ENCODE measurements at regions not wholly inside any gene's neighbourhood (a gene's known extent, or its start where the extent isn't known, plus 50 kb on each side); places are given as distances from the start of the nearest gene placed in this dataset.

DNA sequence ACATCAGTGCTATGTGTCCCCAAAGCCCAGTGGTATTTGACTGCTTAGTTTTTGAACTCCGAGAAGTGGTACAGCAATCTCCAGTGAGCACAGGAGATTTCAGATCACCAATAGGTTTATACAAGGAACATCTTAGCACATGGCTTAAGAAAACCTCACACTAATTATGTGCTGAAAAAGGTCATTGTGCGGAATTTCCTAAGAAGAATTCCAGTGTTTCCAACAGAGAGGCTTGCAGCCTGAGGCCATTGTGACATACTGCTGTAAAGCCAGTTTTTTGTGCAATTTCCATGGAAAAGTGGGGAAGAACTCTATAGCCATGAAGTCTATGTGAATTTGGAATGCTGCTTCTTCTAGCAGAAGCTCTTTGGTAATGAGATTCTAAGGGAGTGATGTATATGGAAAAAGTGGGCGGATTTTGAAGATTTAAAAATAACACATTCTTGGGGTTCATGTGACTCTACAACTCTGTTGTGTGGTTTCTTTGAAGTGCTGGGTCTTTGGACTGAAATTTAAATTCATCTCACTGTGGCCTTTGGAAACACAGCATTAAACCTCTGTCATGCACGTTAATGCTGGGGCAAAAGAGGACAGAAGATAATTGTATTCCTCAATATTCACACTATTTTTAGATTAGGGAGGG is 110.5 kb upstream of the CD180 start:
- no peak for DNase-seq

GRCh38 chr5:67305913-67306710 is 109.5 kb upstream of the CD180 start:
- DNase-seq, result no peak

DNA sequence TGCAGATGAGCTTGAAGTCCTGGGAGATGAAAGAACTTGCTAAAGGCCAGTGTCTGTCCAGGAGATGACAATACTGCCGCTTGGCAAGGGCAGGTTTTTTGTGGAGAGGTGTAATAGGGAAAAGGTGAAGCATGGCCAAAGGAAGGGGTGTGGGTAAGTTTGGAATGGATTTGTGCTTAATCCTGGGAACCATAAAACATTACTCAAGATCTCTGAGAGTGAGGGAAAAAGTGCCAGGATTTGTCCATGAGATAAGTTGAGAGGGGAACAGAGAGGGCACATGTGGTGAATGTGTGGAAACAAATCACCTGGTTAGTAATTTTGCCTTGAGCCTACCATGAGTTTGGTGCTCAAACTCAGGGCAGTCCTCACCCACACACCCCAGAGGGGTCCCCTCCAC is 108.8 kb upstream of the CD180 start:
- DNase-seq, result no peak

DNA sequence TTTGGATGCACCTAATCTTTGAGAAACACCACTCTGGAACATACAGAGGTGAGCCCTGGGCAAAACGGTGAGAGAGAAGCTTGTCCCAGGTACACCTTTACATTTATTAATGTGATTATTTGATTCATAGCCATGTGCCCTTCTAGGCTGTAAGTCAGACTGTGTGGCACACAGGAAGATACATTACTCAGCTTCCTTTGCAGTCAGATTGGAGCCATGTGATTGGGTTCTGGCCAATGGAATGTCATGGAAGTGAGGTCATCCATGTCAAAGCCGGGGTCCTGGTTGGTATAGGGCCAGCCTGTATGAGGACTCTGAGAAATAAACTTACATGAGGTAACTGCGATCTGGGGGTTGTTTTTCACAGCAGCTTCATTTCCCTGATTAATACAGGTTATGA is 106.8 kb upstream of the CD180 start:
- no peak for DNase-seq

DNA sequence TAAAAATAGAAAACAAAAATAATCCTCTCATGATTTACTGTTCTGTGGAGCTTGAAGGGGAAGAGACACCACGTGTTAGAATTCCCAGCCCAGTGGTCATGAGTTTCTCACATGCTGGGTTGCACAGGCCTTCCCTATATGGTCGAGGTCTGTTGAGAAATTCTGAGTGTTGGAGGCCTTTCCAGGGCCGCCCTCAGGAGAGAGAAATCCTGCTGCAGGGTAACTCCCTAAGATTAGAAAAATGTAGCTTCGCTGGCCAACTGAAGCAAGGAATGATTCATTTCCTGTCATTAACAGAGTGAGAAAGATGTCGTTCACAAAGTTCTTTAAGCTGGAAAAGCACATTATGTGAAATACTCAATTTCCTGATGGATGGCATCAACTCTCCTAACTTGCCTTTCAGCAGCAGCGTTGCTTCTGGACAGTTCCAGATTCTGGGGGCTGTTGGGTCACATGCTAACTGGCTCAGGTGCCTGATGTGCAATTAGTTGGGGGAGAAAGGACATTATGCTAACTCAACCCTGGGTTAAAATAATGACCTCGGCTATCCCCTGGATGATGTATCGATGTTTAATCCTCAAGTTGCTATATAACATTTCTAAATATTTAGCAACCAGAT is 104.8 kb upstream of the CD180 start:
- DNase-seq, result no peak

- no peak for DNase-seq
Measured at GRCh38 chr5:67300326-67300725, 103.7 kb upstream of the CD180 start.

DNA sequence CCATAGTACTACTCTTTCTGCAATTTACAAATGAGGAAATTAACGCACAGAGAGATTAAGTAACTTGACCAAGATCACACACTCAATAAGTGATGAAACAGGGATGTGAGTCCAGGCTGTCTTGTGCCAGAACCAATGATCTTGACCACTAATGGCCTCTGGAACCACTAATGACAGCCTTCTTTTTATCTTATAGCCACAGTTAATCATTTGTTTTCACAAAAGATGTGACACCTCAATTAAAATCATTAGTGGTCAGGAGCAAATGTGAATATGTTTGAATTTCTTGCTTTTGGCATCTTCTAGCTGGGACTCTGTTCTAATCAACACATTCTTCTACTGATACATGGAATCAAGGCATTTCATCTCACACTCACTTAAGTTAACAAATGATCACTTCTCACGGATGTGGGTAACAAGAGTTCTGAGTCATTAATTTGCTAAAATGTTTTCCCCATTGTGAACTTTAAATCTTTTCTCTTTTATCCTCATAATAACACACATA is 102.7 kb upstream of the CD180 start:
- DNase-seq, result no peak

DNA sequence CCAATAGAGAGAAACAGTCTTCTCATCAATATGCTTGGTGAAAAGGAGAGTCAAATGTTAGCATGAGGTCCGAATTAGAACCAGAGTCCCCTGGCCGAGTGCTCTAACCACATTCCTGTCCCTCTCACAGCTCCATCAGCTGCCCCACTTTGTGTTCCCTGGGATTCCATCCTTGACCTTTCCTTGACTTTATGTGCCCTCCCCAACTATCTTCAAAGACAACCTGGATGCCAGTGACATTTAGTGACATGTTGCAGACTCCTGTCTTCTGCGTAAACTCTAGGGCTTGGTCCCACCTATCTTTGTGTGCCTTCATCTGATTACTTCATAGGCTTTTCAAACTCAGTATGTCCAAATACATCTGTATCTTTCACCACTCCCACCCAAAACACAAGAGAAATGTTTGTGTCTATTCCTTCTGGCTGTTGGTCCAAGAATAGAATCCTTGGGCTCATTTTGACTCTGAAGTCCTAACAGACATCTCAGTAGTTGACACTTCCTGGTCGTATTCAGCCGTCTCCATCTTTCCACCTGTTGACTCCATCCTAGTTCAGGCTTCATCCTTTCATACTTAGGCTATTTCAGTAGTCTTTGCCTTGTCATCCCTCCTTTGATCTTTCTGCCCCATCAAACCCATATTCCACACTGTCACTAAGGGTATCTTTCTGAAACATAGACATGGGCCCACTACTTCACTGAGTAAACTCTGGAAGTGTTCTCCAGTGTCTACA is 101.4 kb upstream of the CD180 start:
- no peak for DNase-seq

GRCh38 chr5:67297376-67297775 is 100.8 kb upstream of the CD180 start:
- no peak for DNase-seq

DNA sequence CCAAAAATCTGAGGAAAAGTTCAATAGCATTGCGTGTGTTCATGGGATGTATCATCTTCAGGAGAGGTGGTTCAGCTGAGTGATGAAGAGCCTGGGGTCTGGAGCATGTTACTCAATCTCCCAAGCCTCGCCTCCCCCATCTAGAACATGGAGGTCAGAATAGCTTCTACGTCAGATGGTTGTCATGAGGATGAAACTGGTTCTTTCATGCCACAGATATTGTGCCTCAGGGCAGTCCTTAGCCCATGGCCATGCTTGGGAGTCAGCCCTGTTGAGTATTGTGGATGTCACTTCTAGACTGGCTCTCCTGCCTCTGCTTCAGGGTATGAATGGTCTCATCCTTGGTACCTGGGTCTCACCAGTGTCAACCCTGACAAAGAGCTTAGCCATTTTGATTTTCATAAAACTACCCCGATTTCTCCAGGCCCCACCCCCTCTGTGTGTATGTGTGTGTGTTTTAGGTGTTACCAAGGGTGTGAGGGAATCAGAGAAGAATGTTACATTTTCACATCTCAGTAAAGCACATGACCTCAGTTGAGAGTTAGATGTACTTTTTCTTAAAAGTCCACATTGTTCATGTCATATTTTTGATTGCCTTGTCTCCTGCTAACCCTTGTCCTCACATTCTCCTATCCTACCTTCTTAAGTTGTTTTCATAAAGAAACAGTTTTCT is 97.8 kb upstream of the CD180 start:
- DNase-seq, result no peak

DNA sequence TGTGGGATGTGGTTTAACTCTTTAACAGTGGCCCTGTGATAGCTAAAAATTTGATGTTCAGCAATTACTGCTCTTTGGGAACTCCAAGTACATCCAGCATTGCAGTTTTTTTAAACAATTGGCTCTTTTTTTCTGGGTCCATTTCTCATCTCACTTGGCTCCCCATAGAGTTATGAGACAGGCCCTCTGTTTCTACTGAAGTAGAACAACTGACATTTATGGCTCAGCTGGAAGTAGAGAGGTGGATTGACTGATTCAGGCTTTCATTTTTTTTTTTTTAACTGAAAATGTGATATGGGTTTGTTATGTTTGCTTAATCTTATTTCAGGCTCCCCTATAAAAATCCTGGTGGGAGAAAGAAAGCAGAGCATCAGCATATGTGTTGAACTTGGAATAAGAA is 96.6 kb upstream of the CD180 start:
- no peak for DNase-seq

DNA sequence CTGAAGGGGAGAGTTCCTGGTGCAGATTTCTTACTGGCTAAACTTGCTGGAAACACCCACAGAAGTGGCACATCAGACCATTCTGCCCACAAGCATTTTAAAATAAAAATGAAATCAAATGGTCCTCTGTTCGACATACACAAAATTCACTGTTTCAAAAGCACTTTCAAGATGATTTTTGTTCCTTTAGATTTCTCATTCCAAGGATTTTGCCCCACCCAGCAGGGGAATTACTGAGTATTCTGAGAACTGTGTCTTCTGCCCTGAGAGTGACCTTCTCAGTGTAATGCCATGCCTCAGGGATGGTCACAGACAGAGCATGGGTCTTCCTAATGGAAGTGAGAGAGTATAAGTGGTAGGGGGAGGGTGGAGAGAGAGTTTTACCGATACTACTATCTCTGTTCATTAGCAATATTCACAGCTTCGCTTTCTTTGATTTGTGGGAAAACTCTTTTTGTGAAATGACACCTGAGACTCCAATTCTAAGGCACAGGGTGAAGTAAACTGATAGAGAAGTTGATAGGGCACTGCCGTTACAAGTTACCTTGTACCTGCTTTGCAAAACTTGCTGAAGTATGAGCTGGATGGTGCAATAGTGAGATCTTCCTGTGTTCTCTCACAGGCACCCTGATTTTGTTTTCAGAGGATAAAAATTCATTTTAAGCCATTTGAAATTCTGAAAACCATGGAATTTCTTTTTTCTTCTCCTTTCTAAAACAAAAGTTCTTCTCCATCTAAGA is 95.8 kb upstream of the CD180 start:
- DNase-seq, result no peak

GRCh38 chr5:67291671-67292070 is 95.1 kb upstream of the CD180 start:
- no peak for DNase-seq

GRCh38 chr5:67291066-67291465 is 94.5 kb upstream of the CD180 start:
- no peak for DNase-seq

DNA sequence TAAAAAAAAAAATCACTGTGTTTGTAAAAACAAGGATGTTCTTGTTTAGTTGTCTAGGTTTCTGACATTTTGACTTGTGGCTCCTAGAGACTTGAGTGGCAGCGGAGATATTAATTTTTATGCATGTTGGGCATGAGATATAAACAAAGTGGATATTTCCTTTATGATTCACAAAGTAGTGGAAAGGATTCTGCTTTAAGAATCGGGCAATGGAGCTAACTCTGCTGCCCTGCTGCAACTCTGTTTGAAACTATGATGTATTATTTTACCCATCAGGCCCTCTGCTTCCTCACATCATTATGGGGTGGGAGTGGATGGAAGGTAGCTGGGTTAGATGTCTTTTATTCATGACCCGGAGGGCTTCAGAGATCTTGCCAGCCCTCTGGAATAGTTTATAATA is 94.1 kb upstream of the CD180 start:
- DNase-seq, result no peak

DNA sequence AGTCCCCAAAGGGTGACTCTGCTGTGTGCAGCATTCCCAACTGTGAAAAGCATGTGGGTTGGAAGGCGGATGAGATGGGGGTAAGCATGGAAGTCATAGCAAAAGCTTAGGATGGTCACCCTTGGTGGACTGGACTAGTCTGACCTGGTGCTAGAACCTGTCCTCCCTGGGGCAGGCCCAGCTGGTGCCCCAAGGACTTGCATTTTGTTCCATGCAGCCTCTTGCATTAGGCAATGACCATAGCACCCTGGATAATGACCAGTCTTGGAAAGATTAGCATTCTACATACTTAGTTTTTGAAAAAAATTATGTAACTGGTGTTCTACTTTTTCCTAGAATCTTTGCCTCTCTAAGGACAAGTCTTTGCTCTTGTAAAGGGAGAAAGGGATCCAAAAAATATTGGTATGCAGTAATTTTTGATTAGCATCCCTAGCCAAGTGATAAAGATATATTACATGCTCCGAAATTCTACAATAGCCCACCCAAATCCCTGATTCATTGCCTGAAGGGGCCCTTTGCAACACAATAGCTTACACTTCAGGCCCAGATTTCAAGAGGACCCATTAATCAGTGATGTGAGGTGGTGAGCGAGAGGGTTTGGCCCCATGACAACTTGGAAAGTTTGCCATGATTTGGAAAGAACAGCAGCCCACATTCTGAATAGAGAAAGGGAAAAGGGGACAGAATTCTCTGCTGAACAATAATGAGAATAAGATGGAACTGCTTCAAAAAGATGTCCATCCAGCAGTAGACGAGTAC is 93.3 kb upstream of the CD180 start:
- no peak for DNase-seq

GRCh38 chr5:67287510-67288268 is 91.1 kb upstream of the CD180 start:
- DNase-seq, result no peak

DNA sequence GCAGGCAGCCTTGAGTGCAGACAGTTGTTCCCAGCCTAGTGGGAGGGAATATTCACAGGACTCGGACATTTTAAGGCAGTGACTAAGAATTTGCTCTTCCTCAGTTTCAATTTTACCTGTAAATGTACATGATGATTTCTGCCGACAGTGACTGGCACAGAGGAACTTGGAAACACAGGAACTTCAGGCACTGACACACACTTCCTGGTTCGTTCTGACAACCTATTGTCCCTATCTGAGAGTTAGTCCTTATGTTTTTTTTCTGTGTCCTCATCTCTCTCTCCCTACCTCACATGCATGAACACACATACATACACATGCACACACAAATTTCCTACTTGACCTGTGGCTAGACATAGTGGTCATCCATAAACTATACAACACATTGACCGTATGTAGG is 89.4 kb upstream of the CD180 start:
- no peak for DNase-seq

- no peak for DNase-seq
Measured at GRCh38 chr5:67283988-67284487, 87.4 kb upstream of the CD180 start.

- DNase-seq, result no peak
Measured at GRCh38 chr5:67283275-67283987, 86.8 kb upstream of the CD180 start.
